GM12878 (cell line): ENCODE measurements at regions not wholly inside any gene's neighbourhood (a gene's known extent, or its start where the extent isn't known, plus 50 kb on each side); places are given as distances from the start of the nearest gene placed in this dataset.

Experiments used
- ATAC-seq: fragments of 200-7000 bp; cut with Tn5 transposase; 3 replicates; pipeline ENCODE4 v1.9.1; 2020; ENCODE audit warnings: mild to moderate bottlenecking, moderate library complexity
- BruUV-seq: library from RNA; stranded (reverse); fragments of 400-500 nt; replicated peaks from 2 replicates; lab custom pipeline; 2021; lab: Mats Ljungman, UMichigan
- CTCF ChIA-PET: fragments of 300-600 bp; sonication (Branson Sonifier 250); formaldehyde crosslinking; extraction: SDS; loops from one replicate; lab custom pipeline; 2021; ENCODE audit warnings: inconsistent platforms; lab: Yijun Ruan, JAX
- POLR2A ChIA-PET: fragments of 350-600 bp; formaldehyde crosslinking; extraction: SDS; loops from one replicate; lab custom pipeline; 2021; ENCODE audit warnings: inconsistent platforms; lab: Charles Lee
- RAD21 ChIA-PET: fragments of 300-600 bp; sonication (Branson Sonifier 250); formaldehyde crosslinking; loops from one replicate; lab custom pipeline; 2023; ENCODE audit warnings: antibody characterized with exemption; ENCODE audit not compliant: unreplicated experiment; lab: Charles Lee
- SMC1A ChIA-PET: fragments of 300-600 bp; sonication (Branson Sonifier 250); formaldehyde crosslinking; loops from one replicate; lab custom pipeline; 2023; ENCODE audit not compliant: unreplicated experiment, uncharacterized antibody; lab: Charles Lee
- DNase-seq: peaks from one replicate; pipeline ENCODE4 v3.0.0-alpha.2; 2011; ENCODE audit warnings: low read depth, low spot score
- FAIRE-seq: peaks from 3 replicates; lab custom pipeline; 2011; peaks lifted over from hg19 to GRCh38; lab: Jason Lieb, UNC
- H2AFZ ChIP-seq: 2 replicates; pipeline ENCODE4 v1.6.0; 2011; ENCODE audit warnings: low read depth, low read length, control low read depth; ENCODE audit not compliant: control insufficient read depth
- H3K27ac ChIP-seq: 2 replicates; pipeline ENCODE4 v1.5.1; 2011; ENCODE audit warnings: control low read depth; ENCODE audit not compliant: control insufficient read depth, insufficient read depth
- H3K27me3 ChIP-seq, 2 experiments: replicated peaks in 1 of 2; 2 replicates each; pipeline versions ENCODE4 v1.6.0 to v1.6.1; 2011; ENCODE audit warnings: low read length in 1 of 2; ENCODE audit not compliant: control insufficient read depth in 2 of 2, insufficient read depth in 2 of 2
- H3K36me3 ChIP-seq, 2 experiments: 2 replicates each; pipeline ENCODE4 v1.5.1; 2011; ENCODE audit warnings: low read length in 1 of 2; ENCODE audit not compliant: control insufficient read depth in 2 of 2, insufficient read depth in 2 of 2
- H3K4me1 ChIP-seq: 2 replicates; pipeline ENCODE4 v1.6.1; 2011; ENCODE audit warnings: mild to moderate bottlenecking, low read length, moderate library complexity, mixed read lengths; ENCODE audit not compliant: control insufficient read depth, insufficient read depth
- H3K4me2 ChIP-seq: 2 replicates; pipeline ENCODE4 v1.6.0; 2011; ENCODE audit warnings: control low read depth; ENCODE audit not compliant: control insufficient read depth, insufficient read depth
- H3K4me3 ChIP-seq: fragments of 200-600 bp; sonication (generic); 2 replicates; pipeline ENCODE4 v1.5.1; 2016
- H3K79me2 ChIP-seq: 2 replicates; pipeline ENCODE4 v1.6.0; 2011; ENCODE audit warnings: low read length; ENCODE audit not compliant: control insufficient read depth, insufficient read depth
- H3K9ac ChIP-seq: 2 replicates; pipeline ENCODE4 v1.8.0; 2011; ENCODE audit warnings: low read length, control low read depth, mixed read lengths; ENCODE audit not compliant: control insufficient read depth, insufficient read depth
- H3K9me3 ChIP-seq: replicated peaks from 3 replicates; pipeline ENCODE4 v1.5.1; 2011; ENCODE audit warnings: mild to moderate bottlenecking, low read length; ENCODE audit not compliant: control insufficient read depth, insufficient read depth
- H4K20me1 ChIP-seq: 2 replicates; pipeline ENCODE4 v1.6.0; 2011; ENCODE audit not compliant: control insufficient read depth, insufficient read depth
- ASH2L ChIP-seq: fragments of 300-600, 200-600 bp; sonication (generic); IDR thresholded peaks from 2 replicates; pipeline ENCODE4 v1.6.1; 2017; ENCODE audit warnings: low read depth, mild to moderate bottlenecking, borderline replicate concordance
- CHD2 ChIP-seq: IDR thresholded peaks from 2 replicates; pipeline ENCODE4 v1.6.1; 2011; ENCODE audit warnings: low read depth, low read length, improper control_type of control experiment, borderline replicate concordance
- E2F8 ChIP-seq: fragments of 450-650 bp; IDR thresholded peaks from 2 replicates; pipeline ENCODE4 v1.6.1; 2018; ENCODE audit warnings: mild to moderate bottlenecking, low read depth, moderate library complexity; ENCODE audit not compliant: partially characterized antibody
- GATAD2B ChIP-seq: fragments of 450-650 bp; conservative IDR thresholded peaks from 2 replicates; pipeline ENCODE4 v1.6.1; 2017; ENCODE audit warnings: low read depth, mild to moderate bottlenecking, moderate library complexity
- HDAC6 ChIP-seq: fragments of 200-600 bp; sonication (generic); IDR thresholded peaks from one replicate; pipeline ENCODE4 v1.8.0; 2017; ENCODE audit warnings: antibody characterized with exemption; ENCODE audit not compliant: unreplicated experiment
- MYC ChIP-seq: IDR thresholded peaks from 2 replicates; pipeline ENCODE4 v1.6.1; 2011; ENCODE audit warnings: mild to moderate bottlenecking, low read length, moderate library complexity, inconsistent platforms; ENCODE audit not compliant: insufficient read depth, insufficient replicate concordance, insufficient read length, severe bottlenecking
- NFYA ChIP-seq: IDR thresholded peaks from 2 replicates; pipeline ENCODE4 v1.6.1; 2011; ENCODE audit warnings: low read depth, mild to moderate bottlenecking, low read length, improper control_type of control experiment, borderline replicate concordance
- PBX3 ChIP-seq: IDR thresholded peaks from 2 replicates; pipeline ENCODE4 v1.6.1; 2011; ENCODE audit warnings: mild to moderate bottlenecking, low read depth, low read length, moderate library complexity; ENCODE audit not compliant: insufficient replicate concordance
- ZNF622 ChIP-seq: fragments of 450-650 bp; IDR thresholded peaks from 2 replicates; pipeline ENCODE4 v1.6.1; 2017; ENCODE audit warnings: mild to moderate bottlenecking, inconsistent platforms
- WGBS: methylation state at CpG from one replicate; pipeline ENCODE4 v1.1.6; 2016; ENCODE audit warnings: low lambda C conversion rate; ENCODE audit not compliant: insufficient replicate concordance, insufficient coverage; ENCODE audit errors: missing lambda C conversion rate; 5-methylcytosine and 5-hydroxymethylcytosine counted together
- in situ Hi-C: fragments of 300-500 bp; cut with MboI; formaldehyde crosslinking; loops from 9 replicates; pipeline ENCODE4 v1.14.3; 2018; ENCODE audit warnings: mixed read lengths
- intact Hi-C: fragments of 100-400 bp; cut with micrococcal nuclease; formaldehyde crosslinking; loops from one replicate; pipeline ENCODE4 v1.14.2; 2022; ENCODE audit not compliant: unreplicated experiment
- TF ChIP-seq, protein P1 (sequence below): IDR thresholded peaks from 2 replicates; pipeline ENCODE4 v1.6.1; 2011; ENCODE audit warnings: borderline replicate concordance, low read depth, mild to moderate bottlenecking, moderate library complexity, low read length; ENCODE audit not compliant: insufficient read depth, poor library complexity, severe bottlenecking

DNA sequence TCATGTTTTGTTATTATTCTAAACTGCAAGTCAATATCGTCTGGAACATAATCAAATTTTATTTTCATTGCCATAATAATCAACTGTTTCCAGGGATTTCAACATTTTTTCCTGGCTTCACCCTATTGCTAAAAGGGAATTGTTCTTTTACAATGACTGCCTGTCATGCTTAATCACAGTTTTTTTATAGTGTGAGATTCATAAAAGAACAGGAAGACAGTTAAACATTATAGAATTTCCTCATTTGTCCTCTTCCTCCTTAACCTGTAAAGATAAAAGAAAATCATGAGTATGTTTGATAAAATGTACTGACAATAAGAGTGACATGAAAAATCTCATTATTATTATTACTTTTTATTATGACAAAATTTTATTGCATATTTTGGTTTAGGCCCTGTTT lies 73.3 kb upstream of the CENPW start:
- no peaks in the 10 kb centered on the region for H3K79me2 ChIP-seq
- BruUV-seq, result no TSS peak
- H3K4me2 ChIP-seq, result no peak overlapping the region
- no peak for ATAC-seq
- SMC1A ChIA-PET, result interaction anchor here (0.7 to 2.2 kb wide), 3 partner anchors 11 to 811 kb away, joined by 3 to 6 read pairs (median 4); no protein-coding TSS in a partner anchor
- intact Hi-C loops, result no loop called here
- DNase-seq, result no peak
- H3K9me3 ChIP-seq, result no peaks in the 10 kb centered on the region; the same call in 2 of the 3 replicates
- H2AFZ ChIP-seq, result no peak overlapping the region
- no peak for TF ChIP-seq ZNF622
- TF ChIP-seq E2F8, result no peak
- TF ChIP-seq GATAD2B, result no peak
- TF ChIP-seq HDAC6, result no peak
- no peak for TF ChIP-seq CHD2
- no peak for TF ChIP-seq MYC
- no peak for TF ChIP-seq NFYA
- no peak for TF ChIP-seq ASH2L
- TF ChIP-seq PBX3, result no peak
- TF ChIP-seq, protein P1, sequence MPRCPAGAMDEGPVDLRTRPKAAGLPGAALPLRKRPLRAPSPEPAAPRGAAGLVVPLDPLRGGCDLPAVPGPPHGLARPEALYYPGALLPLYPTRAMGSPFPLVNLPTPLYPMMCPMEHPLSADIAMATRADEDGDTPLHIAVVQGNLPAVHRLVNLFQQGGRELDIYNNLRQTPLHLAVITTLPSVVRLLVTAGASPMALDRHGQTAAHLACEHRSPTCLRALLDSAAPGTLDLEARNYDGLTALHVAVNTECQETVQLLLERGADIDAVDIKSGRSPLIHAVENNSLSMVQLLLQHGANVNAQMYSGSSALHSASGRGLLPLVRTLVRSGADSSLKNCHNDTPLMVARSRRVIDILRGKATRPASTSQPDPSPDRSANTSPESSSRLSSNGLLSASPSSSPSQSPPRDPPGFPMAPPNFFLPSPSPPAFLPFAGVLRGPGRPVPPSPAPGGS, result no peak
- TF ChIP-seq, all 136 proteins: peak for 0
- Histone ChIP-seq H3K9ac (no peak overlapping the region), H3K4me3 (no peak overlapping the region), H3K27ac (no peak overlapping the region), H3K4me1 (no peaks in the 10 kb centered on the region), H4K20me1 (no peaks in the 10 kb centered on the region), H3K27me3 (no peaks in the 10 kb centered on the region), H3K36me3 (no peaks in the 10 kb centered on the region; a peak in 1 of 4 replicates)
- ChIA-PET POLR2A (no interaction called here), CTCF (no interaction called here), RAD21 (no interaction called here)
- in situ Hi-C loops, result no loop called here
- WGBS, result 46% methylated on average over 1 of the region's 1 CpG
- FAIRE-seq, result no peak
